Activated CD8-positive, alpha-beta memory T cell treated with anti-CD3 and anti-CD28 coated beads, Interleukin-2, amount 50 U/mL, for 1 hour (primary cell): ENCODE measurements at regions not wholly inside any gene's neighbourhood (a gene's known extent, or its start where the extent isn't known, plus 50 kb on each side); places are given as distances from the start of the nearest gene placed in this dataset.
"Not testable (repeated sequence)": the region's sequence is repeated elsewhere in the genome, so short reads cannot be mapped to it uniquely, and the experiment has no call there.

Experiments used
- DNase-seq: peaks from one replicate; pipeline ENCODE4 v3.0.0-alpha.2; 2020; ENCODE audit errors: extremely low read depth

DNA sequence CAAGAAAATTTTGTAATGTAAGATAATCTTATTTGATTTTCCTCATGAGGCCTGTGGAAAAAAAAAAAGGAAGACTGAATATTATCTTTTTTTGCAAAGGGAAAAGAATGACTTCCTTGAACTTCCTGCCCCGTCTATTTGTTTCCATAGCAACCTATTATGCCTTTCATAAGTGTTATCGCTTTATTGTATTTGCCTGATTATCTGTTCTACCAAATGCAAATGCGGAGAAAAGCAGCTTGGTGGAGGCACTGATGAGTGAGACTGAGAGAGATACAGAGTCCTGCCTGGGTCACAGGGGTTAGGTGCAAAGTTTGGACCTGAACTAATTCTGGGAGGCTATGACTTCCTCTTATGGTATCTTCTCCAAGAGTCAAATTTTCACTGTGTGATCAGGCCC, 334.0 kb upstream of the KCNMB2 start:
- DNase-seq, result no peak

DNA sequence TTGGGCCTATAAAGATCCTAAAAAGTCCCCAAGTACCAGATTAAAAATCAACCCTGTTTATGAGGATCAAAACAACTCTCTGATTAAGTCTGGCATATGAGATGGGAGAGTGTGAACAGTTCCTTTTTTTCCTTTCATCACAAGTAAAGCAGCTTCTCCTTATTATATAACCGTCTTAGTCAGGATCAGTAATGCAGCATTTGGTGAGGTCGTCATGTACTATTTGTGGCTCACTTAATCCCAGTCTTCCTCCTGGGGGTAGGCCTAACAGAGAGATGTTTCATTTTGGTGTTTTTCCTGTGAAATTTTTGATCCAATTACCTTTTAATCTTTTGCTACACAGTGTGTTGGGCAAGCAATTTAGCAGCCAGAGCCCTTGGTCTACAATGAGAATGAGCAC, 333.1 kb upstream of the KCNMB2 start:
- DNase-seq, result no peak

DNA sequence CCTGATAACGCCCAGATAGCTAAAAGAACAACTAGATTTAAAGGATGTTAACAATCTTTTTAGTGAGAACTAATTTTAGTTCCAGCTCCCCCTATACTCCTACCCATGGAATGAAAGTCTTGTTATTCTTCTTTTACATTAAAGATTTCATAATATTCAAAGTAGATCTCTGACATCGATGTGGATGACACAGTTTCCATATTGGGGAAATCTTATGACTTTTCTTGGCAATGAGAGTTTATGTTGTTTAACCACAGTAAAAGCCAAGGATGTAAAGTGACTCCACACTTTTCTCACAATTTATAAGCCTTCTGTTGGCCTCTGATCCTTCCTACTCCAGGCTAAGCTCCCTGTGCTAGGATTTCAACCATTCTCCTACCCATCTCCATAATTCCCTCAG, 332.6 kb upstream of the KCNMB2 start:
- no peak for DNase-seq

DNA sequence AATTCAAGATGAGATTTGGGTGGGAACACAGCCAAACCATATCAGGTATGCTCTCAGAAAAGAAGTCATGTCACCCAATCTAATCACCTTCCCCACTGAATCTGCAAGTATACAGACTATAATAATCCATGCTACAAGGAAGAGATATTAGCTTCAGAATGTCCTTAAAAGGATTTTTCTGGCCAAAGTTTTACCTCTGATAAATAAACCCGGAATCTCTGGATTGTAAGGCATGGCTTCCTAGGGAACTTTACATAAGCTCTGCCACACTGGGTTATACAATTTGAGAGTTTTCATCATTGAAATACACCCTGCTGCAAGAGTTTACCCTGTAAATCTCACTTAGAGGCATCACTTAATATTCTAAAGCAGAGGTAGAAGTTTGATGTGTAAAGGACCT, 330.5 kb upstream of the KCNMB2 start:
- no peak for DNase-seq

DNA sequence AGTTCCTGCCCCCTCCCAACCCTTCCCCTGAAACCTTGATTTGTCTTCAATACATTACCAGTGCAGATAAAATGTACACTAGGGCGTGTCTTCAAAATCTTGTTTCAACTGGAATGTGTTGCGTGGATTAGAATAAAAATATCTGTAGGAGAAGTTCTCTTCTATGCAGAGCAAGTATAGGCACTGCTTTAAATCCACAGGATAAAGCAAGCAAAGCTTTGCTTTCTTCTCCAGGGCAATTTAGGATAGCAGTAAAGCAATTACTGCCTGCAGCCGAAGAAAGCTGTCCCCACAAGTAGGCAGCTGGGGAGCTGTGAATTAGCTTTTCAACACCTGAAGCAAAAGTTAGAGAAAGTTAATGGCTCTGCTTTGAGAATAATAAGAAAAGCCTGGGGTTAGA, 329.7 kb upstream of the KCNMB2 start:
- no peak for DNase-seq

DNA sequence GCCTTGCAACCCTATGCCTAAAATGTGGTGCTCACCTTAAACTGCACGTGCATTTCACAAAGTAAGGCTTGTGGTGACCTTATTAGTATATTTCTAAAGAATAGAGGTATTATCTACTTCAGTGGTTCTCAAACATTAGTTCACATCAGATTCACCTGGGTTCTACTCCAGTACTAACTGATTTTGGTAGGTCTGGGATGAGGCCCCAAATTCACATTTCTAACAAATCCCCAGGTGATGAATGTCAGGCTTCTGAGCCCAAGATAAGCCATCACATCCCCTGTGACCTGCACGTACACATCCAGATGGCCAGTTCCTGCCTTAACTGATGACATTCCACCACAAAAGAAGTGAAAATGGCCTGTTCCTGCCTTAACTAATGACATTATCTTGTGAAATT, 329.1 kb upstream of the KCNMB2 start:
- not testable (repeated sequence) for DNase-seq

DNA sequence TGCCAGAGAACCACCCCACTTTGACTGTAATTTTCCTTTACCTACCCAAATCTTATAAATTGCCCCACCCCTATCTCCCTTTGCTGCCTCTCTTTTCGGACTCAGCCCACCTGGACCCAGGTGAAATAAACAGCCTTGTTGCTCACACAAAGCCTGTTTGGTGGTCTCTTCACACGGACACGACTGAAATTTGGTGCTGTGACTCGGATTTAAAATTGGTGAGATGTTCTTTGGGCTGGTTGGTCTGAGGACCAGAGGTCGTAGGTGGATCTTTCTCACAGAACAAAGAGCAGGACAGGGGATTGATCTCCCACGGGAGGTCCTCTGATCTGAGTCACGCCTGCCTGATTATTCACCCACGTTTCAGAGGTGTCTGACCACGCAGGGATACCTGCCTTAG, 328.6 kb upstream of the KCNMB2 start:
- DNase-seq, result not testable (repeated sequence)

DNA sequence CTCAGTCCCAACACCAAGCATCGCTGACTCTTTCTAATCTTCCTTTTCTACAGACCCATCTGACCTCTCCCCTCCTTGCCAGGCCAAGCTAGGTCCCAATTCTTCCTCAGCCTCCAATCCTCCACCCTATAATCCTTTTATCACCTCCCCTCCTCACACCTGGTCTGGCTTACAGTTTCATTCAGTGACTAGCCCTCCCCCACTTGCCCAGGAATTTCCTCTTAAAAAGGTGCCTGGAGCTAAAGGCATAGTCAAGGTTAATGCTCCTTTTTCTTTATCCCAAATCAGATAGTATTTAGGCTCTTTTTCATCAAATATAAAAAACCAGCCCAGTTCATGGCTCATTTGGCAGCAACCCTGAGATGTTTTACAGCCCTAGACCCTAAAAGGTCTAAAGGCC, 327.1 kb upstream of the KCNMB2 start:
- not testable (repeated sequence) for DNase-seq

DNA sequence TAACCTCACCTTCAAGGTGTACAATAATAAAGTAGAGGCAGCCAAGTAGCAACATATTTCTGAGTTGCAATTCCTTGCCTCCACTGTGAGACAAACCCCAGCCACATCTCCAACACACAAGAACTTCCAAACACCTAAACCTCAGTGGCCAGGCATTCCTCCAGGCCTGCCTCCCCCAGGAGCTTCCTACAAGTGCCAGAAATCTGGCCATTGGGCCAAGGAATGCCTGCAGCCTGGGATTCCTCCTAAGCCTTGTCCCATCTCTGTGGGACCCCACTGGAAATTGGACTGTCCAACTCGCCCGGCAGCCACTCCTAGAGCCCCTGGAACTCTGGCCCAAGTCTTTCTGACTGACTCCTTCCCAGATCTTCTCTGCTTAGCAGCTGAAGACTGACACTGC, 326.6 kb upstream of the KCNMB2 start:
- DNase-seq, result not testable (repeated sequence)

DNA sequence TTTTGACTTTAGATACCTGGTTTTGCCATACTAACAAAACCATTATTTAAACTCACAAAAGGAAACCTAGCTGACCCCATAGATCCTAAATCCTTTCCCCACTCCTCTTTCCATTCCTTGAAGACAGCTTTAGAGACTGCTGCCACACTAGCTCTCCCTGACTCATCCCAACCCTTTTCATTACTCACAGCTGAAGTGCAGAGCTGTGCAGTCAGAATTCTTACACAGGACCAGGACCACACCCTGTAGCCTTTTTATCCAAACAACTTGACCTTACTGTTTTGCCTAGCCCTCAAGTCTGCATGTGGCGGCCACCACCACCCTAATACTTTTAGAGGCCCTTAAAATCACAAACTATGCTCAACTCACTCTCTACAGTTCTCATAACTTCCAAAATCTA, 325.1 kb upstream of the KCNMB2 start:
- not testable (repeated sequence) for DNase-seq

DNA sequence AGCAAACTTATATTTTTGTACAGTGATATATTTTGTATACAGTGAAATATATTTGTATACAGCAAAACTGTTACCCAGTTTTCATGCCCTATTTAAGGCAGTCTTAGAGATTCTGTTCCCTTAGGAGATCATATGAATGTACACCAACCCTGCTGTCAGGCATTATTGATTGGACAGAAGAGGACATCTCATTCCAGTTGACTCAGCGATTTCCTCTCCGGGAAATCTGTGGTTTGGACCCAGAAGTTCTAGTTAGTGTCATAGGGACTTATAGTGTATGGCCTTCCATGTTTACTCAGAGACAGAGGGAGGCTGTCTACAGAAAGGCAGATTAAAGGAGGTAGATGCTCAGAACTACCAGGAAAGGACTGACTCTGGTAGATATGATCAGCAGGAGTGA, 318.8 kb upstream of the KCNMB2 start:
- no peak for DNase-seq

DNA sequence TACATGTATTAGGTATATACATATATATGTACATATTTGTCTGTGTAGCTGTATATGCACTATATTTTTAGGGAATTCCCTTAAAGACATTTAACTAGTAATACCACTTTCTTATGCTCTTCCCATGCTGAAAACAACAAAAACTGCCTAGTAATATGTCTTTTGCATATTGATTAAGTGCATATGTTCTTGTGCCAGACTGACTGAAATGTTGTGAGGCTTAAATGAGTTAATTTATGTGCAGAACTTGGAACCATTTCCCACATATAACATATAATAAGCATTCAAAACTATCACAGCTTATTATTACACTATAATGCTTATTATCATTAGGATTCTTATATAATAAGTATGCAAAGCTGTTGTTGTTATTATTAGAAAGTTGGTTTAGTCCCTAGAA, 318.0 kb upstream of the KCNMB2 start:
- no peak for DNase-seq

DNA sequence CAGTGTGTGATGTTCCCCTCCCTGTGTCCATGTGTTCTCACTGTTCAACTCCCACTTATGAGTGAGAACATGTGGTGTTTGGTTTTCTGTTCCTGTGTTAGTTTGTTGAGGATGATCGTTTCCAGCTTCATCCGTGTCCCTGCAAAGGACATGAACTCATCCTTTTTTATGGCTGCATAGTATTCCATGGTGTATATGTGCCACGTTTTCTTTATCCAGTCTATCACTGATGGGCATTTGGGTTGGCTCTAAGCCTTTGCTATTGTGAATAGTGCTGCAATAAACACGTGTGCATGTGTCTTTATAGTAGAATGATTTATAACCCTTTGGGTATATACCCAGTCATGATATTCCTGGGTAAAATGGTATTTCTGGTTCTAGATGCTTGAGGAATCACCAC, 316.6 kb upstream of the KCNMB2 start:
- not testable (repeated sequence) for DNase-seq

DNA sequence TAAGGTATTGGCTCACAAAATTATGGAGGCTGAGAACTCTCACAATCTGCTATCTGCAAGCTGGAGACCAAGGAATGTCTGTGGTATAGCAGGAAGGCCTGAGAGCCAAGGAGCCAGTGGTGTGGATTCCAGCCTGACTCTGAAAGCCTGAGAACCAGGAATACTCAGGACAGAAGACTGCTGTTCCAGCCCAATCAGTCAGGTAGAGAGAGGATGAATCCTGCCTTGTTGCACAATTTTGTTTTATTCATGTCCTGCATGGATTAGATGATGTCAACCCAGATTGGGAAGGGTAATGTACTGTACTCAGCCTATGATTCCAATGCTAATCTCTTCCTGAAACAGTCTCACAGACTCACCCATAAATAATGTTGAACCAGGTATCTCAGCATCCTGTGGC, 312.4 kb upstream of the KCNMB2 start:
- DNase-seq, result no peak

DNA sequence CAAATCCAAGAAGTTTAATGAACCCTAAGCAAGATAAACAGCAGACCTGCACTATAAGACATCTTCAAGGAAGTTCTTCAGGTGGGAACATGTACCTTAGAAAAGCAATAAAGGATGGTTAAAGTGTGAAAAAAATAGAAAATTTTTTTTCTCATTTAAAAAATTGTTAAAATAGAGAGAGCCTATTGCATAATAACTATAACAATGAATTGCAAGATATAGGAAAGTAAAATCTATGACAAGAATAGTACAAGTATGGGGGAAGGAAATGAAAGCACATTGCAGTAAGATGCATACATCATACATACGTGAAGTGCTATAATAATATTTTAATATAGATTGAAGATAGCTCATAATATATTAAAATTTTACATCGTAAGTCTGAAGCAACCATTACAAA, 310.1 kb upstream of the KCNMB2 start:
- no peak for DNase-seq

DNA sequence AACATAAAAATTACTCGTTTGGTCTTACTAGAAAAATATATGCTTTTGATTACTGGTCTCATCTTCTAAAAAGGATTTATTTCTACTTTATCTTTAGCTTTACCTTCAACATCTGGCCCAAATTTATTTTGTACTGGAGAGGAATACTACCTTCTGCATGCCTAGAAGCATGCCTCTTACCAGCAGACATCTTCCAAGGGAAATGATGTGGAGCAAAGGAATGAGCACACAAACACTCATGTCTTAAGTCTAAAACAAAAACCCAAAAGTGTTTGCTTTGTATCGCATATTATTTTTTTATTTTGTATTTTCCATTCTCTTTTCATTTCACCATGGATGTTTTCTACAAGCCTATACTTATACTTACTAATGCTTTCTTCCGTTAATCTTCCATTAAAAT, 304.6 kb upstream of the KCNMB2 start:
- no peak for DNase-seq

DNA sequence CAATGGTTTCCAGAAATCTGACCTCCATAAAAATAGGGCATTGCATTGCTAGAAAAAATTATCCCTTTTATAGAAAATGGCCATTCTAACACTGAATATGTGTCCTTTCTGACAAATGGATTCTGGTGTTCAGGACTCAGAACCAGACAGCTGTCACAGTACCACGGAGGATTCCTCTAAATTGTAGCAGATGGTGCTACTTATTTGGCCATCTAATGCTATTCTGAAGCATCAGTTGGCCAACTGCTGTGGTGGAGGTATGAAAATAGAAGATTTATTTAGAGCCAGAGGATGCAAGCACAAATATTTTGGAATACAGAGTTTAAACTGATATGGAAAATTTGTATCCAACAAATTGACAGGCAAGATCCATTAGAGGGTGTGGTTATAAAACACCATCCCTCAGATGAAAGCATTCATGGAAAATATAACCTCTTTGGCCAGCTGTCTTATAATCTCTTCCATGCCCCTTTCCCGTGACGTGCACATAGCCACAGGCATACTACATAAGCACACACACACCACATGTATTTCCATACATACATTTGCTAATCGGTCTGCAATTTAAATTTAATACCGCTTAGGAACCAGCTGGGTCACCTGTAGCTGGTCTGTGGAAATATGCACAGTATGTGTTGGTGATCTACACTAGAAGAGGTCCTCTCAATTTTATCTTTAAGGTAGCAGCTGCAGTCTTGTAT, 302.7 kb upstream of the KCNMB2 start:
- DNase-seq, result no peak

DNA sequence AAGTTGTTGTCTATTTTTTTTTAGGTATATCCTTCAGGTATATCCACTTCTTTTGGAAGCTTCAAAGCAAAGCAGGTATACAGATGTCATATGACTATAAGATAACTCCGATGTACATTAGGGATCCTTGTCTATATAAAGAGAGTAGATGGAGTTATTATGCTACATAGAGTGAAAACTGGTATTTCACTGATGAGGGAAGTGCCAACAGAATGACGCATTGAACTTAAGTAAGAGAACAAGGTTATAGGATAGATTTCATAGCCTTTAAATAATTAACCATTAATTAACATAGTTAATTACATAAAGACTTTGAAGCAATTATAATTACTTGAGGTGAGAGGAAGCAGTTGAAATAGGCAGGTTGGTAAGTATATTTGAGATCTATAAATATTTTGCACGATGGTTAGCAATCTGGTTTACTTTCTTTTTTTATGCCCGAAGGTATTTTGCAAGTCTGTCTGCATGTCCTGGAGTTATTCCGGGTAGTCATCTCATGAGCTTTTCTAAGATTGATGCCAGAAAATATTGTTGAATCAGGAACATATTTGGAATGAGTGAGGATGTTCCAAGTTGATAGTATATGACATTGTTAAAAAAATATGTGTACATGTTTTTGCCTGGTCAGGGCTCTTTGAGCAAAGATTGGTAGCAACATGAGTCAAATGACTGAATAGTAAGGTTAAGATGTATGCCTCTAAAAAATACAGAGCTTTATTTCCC, 299.5 kb upstream of the KCNMB2 start:
- DNase-seq, result no peak

DNA sequence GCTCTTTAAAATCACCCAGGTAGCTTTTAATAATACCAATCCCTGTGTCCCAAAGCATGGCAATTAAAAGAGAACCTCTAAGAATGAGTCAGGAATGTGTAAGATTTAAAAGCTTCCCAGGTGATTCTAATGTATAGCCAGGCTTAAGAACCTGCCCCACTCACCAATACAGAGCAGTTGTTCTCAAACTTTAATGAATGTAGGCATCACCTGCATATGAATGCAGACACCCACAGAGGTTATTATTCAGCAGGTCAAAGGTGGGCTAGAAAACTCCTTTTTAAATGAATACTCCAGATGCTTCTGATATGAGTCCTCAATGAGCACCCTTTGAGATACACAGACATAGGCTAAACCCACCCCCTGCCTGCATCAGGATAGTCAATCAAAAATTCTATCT, 298.1 kb upstream of the KCNMB2 start:
- DNase-seq, result no peak

DNA sequence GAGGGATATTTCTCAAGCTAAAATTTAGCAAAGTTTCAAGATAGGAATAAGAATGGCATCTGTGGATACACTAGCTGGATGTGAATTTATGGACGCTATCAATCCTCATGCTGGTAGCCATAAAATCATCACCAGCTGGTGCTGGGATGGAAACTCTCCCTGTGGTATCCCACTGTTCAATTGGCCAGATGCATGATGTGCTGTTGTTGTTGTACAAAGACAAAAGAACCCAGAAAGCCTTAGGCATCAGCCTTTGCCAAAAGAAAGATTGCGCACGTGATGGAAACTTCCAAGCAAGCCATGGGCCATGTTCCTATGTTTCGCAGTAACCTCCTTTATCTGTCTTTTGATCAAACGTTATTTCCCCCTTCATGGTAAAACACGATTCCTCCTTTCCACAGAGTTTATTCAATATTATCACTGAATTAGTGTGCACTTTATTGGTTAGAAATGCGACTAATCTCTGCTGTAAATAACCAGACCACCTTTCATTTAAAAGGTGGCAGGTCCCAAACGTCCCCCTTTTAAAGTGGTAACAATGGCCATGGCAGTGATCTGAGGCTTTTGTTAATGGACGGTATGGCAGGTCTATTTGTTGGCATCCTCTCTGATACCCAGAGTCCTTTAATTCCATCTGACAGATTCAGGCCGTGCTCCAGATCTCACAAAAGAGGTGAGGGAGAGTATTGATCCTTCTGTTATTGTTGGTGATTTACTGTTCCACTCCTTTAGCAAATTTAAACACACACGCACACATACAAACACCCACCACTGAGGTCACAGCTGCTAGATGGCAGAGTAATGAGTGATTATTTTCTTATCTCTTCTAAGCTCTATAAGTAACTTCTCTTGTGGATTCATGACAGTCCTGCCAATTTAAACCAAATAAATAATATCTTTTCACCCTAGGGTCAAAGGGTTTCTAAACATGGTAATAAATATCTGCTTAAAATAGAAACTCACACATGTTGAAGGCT, 291.2 kb upstream of the KCNMB2 start:
- no peak for DNase-seq

DNA sequence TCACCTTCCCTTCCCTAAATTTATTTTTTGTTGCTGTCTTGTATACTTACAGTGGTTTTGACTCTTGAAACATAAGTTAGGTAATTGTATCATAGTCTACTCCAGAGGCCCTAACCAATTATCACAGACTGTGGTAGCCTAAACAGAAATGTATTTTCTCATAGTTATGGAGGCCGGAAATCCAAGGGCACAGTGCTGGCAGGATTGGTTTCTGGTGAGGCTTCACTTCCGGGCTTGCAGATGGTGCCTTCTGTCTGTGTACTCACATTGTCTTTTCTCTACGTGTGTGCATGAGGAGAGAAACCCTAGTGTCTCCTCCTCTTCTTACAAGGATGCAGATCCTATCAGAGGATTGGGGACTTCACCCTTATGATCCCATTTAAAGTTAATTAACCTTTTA, 290.2 kb upstream of the KCNMB2 start:
- DNase-seq, result no peak

DNA sequence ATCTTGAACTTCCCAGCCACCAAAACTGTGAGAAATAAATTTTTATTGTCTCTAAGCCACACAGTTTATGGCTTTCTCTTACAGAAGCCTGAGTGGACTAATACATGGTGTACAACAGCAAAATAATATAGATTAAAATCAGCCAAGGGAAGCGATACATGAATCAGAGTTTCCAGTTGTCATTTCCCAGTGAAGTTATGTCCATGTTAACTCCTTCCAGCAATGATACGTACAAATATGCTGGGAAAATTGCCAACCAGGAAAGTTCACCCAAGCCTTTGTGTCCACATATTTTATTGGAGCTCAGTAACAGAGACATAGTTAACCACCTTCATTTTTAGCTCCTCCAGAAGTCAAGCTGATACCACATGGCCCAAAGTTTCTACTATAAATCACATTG, 280.9 kb upstream of the KCNMB2 start:
- no peak for DNase-seq

DNA sequence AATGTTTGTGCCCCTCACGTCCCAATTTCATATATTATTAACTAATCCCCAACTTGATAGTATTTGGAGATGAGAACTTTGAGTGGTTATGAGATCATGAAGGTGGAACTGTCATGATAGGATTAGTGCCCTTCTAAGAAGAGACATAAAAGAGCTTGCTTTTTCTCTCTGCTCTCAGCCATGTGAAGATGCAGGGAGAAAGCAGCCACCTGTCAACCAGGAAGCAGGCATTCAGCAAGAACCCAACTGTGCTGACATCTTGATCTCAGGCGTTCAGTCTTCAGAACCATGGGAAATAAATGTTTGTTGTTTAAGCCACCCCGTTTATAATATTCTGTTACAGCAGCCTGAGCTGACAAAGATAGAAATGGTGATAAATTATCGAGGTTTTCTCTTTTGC, 278.7 kb upstream of the KCNMB2 start:
- DNase-seq, result no peak
